IPS DF 4.7 (cell line): ENCODE measurements at regions not wholly inside any gene's neighbourhood (a gene's known extent, or its start where the extent isn't known, plus 50 kb on each side); places are given as distances from the start of the nearest gene placed in this dataset.

Source experiments
- DNase-seq: peaks from one replicate; pipeline ENCODE4 v3.0.0-alpha.2; 2013; ENCODE audit warnings: low spot score; ENCODE audit errors: extremely low read depth

DNA sequence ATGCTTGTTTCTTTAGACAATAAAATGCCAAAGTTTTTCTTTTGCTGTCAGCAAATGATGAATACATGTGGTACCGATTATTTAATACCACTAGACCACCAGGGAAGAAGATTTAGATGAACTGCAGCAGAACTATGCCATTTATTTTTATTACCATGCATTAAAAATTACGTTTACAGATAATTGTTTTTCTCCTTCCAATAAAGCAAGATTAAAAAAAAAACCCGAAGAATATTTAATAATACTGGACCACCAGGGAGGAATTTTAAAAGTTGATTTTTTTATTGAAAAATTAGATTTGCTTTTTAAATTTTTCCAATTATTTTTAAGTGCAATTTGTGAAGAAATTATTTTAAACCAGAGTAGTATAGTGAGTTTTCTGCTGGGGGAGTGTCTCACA is 170.3 kb upstream of the HNRNPA3 start:
- DNase-seq = no peak

DNA sequence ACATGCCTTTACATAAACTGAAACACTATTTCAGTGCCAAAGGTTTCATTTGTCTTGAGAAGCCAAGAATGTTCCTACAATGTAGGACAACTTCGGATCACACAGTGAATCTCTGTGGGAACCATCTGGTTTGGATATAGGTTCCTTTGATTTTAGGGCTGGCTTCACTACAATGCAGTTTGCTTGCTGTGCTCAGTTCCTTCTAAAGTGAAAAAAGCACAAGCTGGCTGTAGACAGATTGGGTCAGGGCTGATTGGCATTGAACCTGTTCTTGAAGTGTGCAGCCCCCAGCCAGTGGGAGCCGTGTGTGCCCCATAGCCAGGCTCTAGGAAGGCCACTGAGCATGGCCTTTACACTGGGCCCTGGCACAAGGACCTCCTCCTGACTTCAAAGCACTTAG is 167.9 kb upstream of the HNRNPA3 start:
- no peak for DNase-seq

DNA sequence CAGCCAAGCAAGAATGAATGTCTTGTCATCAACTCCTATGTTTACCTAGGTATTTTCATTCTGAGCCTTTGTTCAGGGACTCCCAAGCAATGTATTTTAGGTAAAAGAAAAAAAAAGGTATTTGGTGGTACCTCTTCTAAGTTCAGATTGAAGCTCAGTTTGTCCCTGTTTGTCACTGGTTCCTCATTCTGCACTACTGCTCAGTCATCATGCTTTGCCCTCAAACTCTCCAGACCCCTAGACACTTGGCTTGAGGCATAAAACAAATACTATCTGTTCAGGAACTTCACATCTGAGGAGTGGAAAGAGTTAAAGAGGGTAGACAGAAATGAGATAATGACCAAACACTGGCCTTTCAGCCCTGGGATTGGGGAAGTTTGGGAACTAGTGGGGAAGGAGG is 163.6 kb upstream of the HNRNPA3 start:
- no peak for DNase-seq

DNA sequence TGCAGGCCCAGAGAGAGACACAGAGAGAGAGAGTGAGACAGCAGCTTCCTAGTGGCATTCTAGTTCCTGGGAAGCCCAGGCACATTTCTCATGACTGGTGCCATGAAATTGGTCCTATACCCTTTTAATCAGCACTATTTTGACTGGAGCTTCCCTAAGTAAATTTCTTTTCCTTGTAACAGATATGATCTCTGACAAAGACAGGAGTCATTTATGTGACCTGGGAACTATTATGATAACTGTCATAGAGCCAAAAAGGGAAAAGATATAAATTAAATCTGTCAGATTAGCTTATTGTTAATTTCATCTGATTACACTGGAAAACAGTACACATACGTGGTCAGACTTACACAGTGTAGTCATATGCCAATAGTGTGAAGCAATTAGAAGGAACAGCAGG is 161.3 kb upstream of the HNRNPA3 start:
- DNase-seq = no peak

DNA sequence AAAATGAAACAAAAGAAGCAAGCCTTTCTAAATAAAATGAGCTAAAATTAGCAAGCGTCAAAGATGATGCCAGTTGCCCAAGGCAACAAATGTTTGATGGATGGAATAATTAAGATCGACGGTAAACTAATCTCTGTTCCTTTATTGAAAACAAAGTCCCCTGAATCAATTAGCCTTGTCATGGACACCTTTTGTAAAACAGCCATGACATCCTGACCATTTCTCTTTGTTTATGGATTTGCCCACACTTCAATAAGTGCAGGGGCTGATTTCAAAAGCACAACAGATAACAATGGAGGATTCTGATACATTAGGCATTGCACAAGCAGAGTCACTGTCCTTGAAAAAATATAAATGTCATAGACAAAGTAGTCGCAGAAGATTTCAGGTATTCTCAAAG is 160.1 kb upstream of the HNRNPA3 start:
- DNase-seq = no peak

DNA sequence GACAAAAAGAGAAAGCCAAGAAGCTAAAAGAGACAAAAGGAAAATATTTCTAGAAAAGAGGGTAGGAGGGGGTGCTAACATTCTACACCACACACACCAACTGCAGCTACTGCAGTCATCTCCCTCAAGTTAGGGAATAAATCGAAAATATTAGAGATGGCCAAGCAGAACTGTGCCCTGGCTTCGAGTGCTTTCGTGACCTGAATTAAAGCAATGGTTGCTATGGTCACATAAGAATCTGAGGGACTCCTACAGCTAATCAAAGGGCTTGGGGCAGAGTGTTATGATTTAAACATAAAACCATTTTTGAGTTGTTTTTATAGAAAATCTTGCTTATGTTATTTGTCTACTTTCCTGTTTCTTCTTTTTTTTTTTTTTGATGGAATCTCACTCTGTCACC is 159.6 kb upstream of the HNRNPA3 start:
- no peak for DNase-seq

DNA sequence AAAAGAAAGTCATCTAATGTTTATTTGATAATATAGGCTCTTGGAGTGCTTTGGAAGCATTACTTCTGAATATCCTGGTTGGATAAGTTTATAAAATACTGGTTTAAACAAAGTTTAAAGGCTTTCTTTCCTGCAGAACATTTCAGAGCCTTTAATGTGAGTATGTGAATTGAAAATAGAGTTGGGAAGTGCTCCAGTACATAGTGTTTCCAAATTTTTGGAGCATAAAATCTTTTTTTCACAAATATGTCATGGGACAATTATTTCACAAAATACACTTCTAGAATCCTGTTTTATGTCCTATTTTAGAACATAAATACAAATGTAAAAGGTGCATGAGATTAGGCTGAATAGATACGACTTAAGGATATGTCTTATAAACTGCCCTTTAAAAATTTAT is 158.9 kb upstream of the HNRNPA3 start:
- DNase-seq = no peak

DNA sequence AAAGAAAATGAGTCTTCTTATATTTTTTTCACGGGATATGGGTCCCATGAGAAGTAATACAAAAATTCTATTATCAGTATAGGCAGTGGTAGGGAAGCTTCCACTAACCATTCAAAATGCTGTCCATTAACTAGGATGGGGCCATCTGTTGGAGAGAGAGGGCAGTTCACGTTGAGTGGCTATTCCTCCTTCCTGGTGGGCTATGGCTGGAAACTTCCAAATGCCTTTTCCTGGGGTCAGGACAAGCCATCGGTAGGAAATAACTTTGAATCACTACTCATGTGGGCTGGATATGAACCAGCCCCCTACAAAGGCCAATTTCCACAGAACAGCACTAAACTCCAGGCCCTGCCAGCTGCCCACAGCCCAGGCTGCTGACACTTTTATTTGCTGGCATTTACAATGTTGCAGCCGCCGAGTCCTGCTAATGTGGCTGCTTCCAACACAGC is 156.1 kb upstream of the HNRNPA3 start:
- DNase-seq = no peak

DNA sequence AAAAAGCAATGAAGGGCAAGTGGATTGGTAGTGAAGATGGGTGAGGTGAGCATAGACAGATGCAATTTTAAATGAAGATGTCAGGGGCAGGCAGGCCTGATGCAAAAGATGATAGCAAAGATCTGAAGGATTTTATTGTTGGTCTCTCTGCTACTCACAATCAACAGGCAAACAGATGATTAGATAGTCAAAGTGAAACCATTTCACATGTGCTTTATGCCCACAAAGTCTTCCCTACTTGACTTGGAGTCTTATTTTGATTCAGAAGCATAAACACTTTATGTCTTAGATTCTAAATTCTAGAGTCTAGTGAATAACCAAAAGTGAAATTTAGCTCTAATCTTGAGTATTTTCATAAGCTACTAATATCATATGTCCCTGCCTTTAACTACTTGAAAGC is 153.8 kb upstream of the HNRNPA3 start:
- DNase-seq = no peak

DNA sequence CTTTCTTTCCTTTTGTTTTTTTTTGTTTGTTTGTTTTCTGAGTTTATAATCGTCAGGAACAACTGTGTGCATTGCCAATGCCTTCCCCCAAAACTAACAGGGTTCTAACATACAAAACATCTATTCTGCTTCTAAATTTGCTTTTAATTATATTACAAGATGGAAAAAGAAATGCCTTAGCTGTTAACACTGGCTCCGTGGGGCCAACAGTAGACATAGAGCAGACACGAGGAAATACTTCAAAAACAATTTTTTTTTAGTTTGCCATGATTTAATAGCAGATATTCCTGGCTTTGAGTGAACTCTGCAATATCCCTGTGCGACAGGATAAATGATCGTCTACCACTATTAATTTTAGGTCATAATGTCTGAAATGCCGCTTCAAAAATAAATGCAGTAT is 153.3 kb upstream of the HNRNPA3 start:
- DNase-seq = no peak

DNA sequence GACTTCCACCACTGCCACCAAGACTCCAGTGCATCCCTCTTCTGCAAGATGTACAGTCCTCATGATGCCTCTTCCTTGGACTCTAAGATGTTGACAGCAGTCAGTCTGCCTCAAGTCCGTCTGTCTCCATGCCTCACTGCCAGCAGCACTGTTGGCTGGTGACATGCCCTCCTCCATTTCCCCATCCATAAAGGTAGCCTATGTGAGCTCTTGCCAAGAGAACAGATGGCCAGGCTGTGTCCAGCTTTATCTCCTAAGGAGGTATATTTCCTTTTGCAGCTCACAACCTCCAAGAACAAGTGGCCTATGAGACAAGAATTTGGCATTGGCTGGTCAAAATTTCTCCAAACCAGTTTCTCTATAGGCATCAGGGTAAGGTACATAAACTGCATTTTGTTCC is 149.3 kb upstream of the HNRNPA3 start:
- DNase-seq = no peak

DNA sequence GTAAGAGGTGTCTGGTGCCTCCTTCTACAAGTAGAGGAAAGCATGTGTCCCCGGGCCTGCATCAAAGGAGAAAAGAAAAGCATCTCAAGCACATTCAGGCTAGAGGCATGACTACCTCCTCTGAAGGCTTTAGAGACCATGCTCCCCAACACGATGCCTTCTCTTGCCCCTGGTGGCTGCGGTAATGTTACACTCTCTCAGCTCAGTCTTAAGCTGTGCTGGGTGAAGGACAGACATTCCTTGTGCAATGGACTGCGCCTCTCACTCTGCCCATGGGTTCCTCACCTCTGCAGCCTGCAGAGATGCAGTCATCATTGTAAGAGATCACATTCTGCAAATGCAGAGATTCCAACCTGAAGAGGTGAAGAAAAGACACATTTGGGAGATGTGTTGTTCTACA is 148.2 kb upstream of the HNRNPA3 start:
- no peak for DNase-seq

DNA sequence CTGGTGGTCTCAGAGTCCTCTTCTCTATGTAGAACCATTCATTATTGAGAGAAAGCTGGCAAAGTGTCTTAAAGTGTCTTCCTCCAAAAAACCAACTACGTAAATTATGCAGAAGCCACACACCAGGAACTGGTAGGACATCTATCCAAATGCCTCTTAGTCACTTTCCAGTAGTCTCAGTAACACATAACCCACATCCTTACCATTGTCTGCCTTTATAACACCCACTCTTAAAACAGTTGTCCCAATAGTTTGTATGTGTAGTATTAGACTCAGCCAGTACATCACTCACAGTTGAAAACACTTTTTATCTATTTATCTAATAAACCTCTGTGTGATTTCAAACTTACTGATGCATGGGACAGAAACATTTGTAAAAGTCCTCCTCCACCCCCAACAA is 143.6 kb upstream of the HNRNPA3 start:
- DNase-seq = no peak

DNA sequence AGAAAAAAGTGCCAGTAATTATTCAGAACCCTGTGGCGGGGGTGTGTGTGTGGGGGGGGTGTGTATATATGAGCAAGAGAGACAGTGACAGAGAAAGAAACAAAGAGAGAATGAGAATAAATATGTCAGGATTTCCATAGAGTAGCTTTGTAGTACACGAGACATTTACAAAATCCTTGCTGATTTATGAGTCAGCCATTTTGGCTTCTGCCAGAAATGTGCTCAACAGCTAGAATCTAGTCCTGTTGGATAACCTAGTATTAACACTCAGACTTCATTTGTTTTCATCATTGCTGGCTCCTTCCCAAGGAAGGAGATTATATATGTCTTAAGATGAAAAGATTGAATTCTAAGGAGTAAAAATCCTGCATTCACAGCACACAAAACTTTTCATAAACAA is 140.5 kb upstream of the HNRNPA3 start:
- DNase-seq = no peak

DNA sequence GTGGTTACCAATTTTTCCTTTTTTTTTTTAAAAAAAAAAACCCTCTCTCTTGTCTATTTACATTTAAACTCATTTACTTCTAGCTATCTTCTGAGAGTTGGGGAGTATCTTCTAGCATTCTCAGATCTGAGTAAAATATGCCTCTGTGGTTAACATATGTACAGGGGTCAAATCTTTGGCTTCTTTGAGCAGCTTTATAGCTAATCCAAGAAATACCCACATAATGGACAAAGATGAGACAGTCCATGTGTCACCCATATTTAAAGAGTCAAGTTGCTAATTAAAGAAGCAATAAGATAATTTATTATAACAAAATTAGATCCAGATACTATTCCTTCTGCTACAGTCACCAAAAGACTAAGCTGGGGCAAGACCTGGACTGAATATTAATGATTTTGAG is 139.0 kb upstream of the HNRNPA3 start:
- DNase-seq = no peak

DNA sequence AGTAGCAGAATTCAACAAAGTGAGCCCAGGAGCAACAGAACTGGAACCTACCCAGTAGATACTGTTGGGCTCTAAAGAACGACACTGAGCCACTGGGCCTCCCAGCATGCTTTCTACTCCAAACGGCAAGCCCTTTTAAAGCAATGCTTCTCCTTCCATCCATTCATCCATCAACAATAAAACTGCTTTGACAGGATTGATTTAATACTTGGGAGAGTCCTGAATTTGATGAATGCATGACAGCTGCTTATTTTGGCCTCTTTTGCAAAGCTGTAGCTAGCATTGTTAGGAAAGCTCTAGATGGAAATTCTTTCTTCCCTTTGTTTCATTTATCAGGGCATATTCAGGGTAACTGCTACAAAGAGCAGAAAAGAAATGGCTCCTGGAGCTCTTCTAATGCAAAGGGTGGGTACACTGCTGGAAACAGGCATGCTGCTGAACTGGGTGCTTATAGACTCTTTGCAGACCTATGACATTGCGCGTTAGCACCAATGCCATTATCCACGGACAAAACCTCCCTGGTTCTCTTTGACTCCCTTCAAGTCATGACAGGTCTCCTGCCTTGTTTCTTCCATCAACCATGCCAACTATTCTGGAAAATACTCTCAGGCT is 138.4 kb upstream of the HNRNPA3 start:
- no peak for DNase-seq

DNA sequence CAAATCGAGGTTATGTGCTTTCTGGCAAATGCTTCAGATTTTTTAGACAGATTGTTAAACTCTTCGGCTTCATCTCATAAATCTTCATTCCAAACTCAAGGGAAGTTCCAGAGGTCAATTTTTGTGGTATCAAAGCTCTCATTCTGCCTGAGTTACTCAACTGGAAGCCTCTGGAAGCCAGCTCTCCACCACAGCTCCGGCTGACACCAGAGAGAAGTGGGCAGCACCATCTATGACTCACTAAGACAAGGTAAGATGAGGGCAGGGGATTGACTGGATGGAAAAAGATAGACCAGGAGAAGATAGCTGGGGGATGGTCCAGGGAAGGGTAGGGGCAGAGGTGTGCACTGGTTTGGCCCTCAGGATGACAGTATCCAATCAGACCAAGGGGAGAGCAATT is 137.3 kb upstream of the HNRNPA3 start:
- no peak for DNase-seq

DNA sequence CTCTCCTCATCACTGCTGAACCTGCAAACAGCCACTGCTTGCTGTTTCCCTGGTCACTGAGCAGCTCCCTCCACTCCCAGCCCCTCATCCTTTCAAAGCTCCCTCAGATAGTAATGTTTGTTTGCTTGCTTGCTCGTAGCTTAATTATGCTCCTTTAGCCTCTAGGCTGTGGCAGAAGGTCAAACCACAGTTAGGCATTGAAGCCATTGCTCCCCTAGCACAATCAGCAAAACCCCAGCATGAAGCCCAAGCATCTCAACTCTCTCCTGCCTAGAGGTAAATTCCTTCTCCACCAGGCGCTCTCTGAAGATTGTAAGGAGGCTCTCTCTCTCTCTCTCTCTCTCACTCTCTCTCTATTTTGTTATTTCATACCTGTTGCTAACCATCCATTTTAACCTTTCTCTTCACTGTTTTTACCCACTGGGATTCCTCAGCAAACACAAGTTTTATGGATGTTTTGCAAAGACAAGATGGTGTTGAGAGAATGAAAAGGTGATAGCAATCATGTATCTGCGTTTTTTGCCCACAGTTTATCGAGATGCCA is 135.9 kb upstream of the HNRNPA3 start:
- DNase-seq = no peak

DNA sequence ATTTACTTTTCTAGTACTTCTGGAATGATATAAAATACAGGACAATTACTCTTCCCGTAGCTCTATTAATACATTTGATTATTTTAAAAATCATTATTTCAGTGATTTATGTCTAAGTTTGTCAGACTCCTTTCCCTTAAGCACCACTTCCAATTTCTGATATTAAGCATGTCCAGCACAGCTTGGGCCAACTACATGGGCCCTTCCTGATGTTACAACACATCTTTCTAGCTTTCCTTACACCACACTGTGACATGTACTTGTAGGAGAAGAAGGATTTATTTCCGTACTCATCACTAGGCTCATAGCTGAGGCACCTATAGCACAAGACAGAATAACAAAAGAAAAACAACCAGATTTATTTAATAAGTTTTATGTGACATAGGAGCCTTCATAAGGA is 134.8 kb upstream of the HNRNPA3 start:
- no peak for DNase-seq

DNA sequence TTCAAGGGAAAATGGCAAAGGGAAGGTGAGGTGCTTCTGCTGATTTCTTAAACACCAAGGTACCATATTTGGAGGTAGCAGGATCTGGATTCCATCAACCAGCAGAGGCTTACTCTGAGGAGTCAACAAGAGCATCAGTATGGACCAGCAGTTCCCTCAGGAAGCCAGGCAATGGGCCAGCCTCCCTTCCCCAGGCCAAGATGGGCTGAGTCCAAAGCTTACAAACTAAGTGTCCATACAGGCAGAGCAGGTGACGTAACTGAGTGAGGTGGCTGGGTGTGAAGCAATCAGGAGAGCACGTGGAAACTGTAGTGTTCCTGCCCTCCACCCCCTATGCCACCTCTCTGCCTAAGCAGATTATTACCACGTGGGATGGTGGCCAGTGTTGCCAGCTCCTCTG is 134.2 kb upstream of the HNRNPA3 start:
- no peak for DNase-seq

DNA sequence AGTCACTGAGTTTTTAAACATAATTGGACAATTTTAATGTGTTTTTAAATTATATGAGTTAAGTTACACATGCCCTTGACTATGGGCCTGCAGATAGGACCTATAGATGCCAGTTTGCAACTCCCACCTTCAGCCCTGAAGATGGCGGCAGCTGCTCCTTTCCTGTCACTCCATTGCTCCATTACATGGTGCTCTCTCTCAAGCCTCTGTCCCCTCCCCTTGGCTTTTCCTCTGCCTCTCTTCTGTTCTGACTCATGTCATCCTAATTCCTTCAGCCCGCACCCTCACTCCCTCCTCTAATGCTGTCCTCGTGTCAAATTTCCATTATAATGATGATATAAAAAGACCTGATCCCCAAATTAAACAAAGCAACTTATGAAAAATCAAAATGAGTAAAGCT is 133.7 kb upstream of the HNRNPA3 start:
- DNase-seq = no peak

DNA sequence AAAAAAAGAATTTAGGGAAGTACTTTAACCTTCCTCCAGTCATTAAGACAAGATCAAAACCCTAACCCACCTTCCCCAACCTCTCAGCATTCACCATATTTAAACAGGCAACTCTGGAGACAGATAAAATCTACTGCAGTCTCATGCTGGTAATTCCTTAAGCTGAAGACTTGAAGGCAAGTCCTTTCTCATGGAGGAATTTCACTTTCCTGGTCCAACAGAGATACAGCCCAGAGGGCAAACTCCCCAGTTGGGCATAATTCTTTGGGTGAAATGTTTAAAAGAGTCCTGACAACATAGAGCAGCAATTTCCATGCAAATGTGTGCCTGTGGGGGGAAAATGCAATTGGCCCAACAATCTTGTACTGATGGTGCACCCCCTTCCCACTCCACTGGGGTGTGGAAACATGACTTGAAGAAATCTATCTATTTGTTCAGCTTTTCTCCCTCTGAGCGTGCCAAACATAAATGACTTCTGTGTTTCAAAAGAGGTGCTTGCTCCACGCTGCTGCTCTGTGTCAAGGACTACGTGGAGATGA is 131.8 kb upstream of the HNRNPA3 start:
- no peak for DNase-seq

DNA sequence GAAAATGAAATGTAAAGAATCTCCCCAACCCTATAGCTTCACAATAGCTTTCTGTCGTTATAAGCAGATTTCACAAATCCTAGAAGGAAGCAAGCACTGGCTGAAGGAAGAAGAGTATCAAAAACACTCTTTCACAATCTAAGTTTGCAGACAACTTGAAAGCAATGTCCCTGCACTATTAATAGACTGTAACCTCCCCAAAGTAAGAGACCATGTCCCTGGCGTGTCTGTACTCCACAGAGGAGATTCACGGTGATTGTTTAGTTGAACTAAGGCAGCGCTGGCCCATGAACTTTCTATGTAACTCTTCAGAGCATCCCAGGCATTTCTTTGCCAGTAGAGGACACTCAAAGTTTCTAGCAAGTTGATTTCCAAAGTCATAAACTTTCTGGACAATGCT is 128.0 kb upstream of the HNRNPA3 start:
- DNase-seq = no peak

DNA sequence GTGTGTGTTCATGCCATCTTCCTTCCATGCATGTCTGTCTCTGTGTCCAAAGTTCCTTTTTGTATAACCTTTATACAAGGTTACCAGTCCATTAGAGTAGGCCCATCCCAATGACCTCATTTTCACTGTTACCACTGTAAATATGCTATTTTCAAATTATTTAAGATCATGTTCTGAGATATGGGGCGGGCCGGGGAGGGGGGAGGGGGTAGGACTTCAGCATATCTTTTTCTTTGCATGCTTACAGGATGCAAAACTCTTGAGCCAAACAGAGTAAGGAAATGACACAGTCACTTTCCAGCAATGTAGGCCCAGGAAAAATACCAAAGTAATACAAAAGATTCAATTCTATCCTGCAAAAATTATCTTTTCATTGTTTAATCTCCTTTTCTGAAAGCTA is 124.1 kb upstream of the HNRNPA3 start:
- no peak for DNase-seq
